Pulmonary artery endothelial cell (primary cell): ENCODE measurements at regions not wholly inside any gene's neighbourhood (a gene's known extent, or its start where the extent isn't known, plus 50 kb on each side); places are given as distances from the start of the nearest gene placed in this dataset.

Experiments used
- DNase-seq: peaks from one replicate; pipeline ENCODE4 v3.0.0-alpha.2; 2011; ENCODE audit warnings: low read depth, low spot score

- DNase-seq = no peak
Measured at GRCh38 chr14:98960617-98961013, 311.4 kb downstream of the BCL11B start.

- DNase-seq = no peak
Measured at GRCh38 chr14:98961191-98961590, 310.8 kb downstream of the BCL11B start.

- DNase-seq = no peak
Measured at GRCh38 chr14:98962118-98962517, 309.9 kb downstream of the BCL11B start.

- DNase-seq = no peak
Measured at GRCh38 chr14:98963610-98964009, 308.4 kb downstream of the BCL11B start.

DNA sequence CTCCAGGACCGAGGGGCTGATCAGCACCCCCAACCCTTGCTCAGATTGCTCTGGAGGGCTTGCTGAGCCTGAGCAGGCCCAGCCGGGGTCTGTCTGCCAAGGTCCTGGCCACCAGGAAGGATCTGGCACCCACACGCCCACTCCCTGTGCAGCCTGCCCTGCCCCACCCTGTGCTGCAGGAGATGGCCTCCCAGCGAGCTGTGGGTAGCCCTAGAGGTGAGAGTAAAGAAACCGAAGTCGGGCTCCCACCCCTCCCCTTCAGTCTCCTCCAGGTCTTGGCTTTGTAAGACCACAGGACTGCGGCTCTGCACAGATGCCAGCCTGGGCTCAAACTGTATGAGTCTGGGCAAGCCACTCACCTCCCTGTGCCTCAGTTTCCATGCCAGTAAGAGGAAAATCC, 307.8 kb downstream of the BCL11B start:
- no peak for DNase-seq

- DNase-seq = no peak
Measured at GRCh38 chr14:98965076-98965475, 306.9 kb downstream of the BCL11B start.

GRCh38 chr14:98966016-98966415, 306.0 kb downstream of the BCL11B start:
- DNase-seq = no peak

DNA sequence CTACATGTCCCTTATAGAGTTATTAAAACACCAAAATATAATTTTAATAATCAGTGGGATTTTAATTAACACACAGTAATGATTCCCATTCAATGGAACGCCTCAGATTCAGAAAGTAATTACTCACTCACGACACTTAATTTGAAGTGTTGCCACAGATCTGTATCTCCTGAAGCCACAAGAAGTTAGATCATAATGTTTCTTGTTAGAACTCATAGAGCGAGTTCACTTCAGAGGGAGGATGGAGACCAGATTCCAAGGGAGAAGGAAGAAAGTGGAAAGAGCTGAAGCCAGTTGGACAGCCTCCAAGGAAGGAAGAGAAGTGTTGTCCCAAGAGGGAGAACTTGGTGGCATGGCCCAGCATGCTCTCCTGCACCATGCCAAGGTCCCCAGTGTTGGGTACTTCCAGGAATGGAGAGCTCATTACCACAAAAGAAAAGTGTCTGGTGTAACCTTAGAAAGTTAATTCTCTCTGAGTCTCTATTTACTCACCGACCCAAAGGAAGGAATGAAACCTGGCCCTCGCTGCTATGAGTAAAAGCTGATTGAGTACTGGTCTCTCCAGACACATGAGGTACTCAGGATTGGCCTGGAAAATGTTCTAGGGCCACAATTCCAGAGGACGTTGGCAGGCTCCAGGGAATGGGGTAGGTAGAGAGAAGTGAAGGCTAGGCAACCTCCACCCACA, 305.4 kb downstream of the BCL11B start:
- no peak for DNase-seq

DNA sequence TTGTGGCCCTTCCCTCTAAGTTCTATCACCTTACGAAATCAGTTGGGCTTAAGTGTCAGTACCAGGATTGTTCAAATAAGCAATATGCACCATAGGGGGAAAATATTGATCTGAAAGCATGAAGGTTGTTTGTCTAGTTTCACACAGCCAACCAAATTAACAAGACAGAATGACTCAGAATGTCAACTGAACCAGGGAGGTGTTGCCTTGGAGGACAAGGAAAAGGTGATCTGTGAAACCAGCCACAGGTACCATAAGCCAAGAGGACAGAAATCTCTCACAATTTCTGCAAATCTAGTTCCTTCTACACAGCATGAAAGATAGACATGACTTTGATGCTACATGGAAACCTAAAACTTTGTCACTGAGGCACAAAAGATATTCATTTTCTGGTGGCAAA, 297.9 kb downstream of the BCL11B start:
- no peak for DNase-seq

DNA sequence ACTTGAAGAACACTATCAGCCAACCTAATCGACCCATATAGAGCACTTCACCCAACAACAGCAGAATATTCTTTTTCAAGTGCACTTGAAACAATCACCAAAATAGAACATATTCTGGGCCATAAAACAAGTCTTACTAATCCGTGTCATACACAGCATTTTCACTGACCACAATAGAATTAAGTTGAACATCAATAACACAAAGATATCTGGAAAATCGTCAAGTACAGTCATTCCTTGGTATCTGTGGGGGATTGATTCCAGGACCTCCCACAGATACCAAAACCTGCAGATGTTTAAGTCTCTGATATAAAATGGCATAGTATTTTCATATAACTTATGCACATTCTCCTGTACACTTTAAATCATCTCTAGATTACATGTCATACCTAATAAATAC, 295.7 kb downstream of the BCL11B start:
- no peak for DNase-seq

GRCh38 chr14:98977451-98977850, 294.5 kb downstream of the BCL11B start:
- no peak for DNase-seq

DNA sequence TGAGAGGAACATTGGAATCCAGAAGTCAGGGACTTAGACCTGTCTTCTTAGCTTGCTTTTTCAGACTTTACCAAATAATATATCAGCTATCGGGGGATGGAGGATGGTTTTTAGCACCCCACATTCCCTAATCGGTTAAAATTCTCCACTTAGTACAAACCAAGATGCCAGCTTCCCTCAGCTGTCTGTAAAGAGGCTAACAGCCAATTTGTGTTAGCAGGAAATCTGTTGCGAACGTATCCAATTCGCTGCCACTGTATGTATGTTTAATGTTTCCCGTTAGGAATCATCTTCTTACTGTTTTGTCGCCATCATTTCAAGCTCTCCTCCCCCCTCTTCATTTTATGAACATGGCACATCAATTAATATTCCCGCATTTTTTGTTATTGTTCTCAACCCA, 289.0 kb downstream of the BCL11B start:
- DNase-seq = no peak

DNA sequence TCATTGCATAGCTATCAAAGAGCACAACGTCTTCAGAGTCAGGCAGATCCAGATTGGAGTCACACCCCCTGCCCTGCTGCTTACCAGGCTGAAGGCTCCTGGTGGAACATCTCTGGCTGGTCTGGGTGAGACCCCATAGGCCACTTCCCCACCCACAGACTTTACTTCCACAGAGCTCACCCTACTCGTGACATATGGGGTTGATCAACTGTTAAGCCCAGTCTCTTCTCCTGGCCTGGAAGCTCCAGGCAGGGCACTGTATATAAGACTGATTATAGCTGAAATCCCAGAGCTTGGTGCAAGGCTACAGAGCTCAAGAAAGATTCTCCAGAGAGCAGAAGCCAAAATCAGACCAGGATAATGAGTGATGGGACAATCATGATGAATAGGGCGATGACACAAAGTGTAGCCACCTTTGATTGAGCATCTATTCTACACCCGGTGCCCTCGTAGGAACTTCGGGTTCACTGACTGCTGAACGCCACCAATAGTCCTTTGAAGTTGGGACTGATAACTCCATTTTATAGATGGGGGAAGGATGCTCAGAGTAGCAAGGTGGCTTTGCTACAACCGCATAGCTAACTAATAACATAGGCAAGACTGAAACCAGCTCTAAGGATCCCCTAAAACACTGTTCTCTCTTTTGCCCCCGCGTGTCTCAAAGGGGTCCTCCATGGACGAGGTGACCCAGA, 287.8 kb downstream of the BCL11B start:
- DNase-seq = no peak

GRCh38 chr14:98984719-98985041, 287.3 kb downstream of the BCL11B start:
- no peak for DNase-seq

- no peak for DNase-seq
Measured at GRCh38 chr14:98993818-98994217, 278.2 kb downstream of the BCL11B start.

GRCh38 chr14:98994561-98994960, 277.4 kb downstream of the BCL11B start:
- DNase-seq = no peak

DNA sequence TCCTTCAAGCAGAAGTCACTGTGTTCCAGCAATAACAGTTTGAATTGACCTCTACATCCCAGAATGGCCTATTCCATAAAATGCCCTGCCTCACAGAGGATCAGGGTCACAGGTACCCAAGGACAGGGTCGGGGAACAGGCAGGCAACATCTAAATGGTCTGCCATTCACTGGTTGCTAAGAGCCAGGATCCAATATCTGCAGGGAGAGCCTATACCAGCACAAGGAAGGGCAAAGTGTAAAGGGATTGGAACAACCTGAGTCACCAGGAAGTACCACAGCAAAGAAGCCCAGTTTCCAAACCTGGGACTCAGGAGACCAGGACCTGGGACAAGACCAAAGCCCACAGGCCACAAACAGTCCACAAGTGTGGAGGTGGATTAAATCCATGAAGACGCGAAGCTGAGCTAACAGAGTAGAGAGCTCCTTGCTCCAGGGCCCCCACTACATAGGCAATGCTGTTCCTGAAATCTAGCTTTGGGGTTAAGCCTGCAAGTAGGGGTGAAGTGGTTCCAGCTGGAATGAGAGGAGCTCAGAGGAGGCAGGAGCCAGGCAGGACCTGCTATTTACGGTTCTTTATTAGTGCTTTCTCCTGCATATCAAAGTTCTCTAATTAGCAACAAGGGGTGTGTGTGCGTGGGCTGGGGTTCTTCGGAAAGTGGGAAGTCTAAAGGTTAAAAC, 274.3 kb downstream of the BCL11B start:
- no peak for DNase-seq

GRCh38 chr14:98999345-98999744, 272.7 kb downstream of the BCL11B start:
- no peak for DNase-seq

- no peak for DNase-seq
Measured at GRCh38 chr14:98999901-99000300, 272.1 kb downstream of the BCL11B start.

DNA sequence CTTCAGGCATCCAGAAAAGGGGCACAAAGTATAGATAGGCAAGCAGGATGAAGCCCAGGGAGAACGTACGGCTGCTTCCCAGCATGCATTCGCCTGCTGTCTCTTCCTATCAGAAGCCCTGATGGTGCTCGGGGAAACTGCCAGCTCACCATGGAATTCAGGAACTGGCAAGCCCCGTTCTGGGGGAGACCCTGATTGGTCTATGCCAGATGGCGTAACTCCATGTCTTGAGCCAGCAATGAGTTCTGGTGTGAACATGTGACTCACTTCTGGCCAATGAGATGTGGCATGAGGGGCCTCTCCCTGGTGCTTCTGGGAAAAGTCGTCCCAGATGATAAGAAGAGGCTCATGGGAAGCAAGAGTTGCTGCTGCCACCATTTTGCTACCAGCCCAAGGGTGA, 270.8 kb downstream of the BCL11B start:
- no peak for DNase-seq

- no peak for DNase-seq
Measured at GRCh38 chr14:99003646-99004045, 268.4 kb downstream of the BCL11B start.

- DNase-seq = no peak
Measured at GRCh38 chr14:99004112-99004511, 267.9 kb downstream of the BCL11B start.

- no peak for DNase-seq
Measured at GRCh38 chr14:99006276-99006675, 265.7 kb downstream of the BCL11B start.
